ENCODE measurements at regions not wholly inside any gene's neighbourhood (a gene's known extent, or its start where the extent isn't known, plus 50 kb on each side); places are given as distances from the start of the nearest gene placed in this dataset.

DNA sequence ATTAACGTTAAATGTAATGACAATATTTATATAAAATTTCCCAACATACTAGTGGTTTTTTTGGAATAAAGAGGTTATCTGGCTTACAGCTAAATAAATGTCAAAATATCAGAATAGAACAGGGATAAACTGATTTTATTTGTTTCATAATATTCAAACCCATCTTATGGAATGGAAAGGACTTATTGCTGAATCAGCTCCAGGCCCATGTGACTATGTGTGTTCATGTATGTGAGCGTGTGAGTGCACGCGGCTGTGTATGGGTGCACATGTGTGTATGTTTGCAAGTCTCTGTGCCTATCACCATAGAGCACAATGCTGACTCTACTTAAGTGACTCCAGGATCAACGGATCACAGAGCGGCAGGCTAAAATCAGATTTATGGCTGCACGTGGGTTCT, 392.3 kb upstream of the GRM7 start:
- TF ChIP-seq MXI1 (conservative IDR thresholded peaks at IDR 0.05; ENCODE audit: poor library complexity, severe bottlenecking): no peak
- TF ChIP-seq REST (IDR thresholded peaks at IDR 0.05; ENCODE audit: borderline replicate concordance): no peak
- TF ChIP-seq, protein P1, sequence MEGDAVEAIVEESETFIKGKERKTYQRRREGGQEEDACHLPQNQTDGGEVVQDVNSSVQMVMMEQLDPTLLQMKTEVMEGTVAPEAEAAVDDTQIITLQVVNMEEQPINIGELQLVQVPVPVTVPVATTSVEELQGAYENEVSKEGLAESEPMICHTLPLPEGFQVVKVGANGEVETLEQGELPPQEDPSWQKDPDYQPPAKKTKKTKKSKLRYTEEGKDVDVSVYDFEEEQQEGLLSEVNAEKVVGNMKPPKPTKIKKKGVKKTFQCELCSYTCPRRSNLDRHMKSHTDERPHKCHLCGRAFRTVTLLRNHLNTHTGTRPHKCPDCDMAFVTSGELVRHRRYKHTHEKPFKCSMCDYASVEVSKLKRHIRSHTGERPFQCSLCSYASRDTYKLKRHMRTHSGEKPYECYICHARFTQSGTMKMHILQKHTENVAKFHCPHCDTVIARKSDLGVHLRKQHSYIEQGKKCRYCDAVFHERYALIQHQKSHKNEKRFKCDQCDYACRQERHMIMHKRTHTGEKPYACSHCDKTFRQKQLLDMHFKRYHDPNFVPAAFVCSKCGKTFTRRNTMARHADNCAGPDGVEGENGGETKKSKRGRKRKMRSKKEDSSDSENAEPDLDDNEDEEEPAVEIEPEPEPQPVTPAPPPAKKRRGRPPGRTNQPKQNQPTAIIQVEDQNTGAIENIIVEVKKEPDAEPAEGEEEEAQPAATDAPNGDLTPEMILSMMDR (IDR thresholded peaks at IDR 0.05; ENCODE audit: poor library complexity, severe bottlenecking): no peak
- TF ChIP-seq SMC3 (conservative IDR thresholded peaks at IDR 0.05; ENCODE audit: poor library complexity): no peak
- no peak for TF ChIP-seq POLR2AphosphoS5 (IDR thresholded peaks at IDR 0.05)
- TF ChIP-seq RAD21 (conservative IDR thresholded peaks at IDR 0.05): no peak
- TF ChIP-seq EP300 (conservative IDR thresholded peaks at IDR 0.05; ENCODE audit: poor library complexity, severe bottlenecking): no peak
- no peak for TF ChIP-seq TAF1 (IDR thresholded peaks at IDR 0.05; ENCODE audit: low read depth)
- TF ChIP-seq EZH2 (IDR thresholded peaks at IDR 0.05; ENCODE audit: borderline replicate concordance, insufficient read depth, low read length, poor library complexity, severe bottlenecking): no peak
- H3K9me3 ChIP-seq (ENCODE audit: low read length): no peaks in the 10 kb centered on the region

GRCh38 chr3:6471744-6472143, 389.2 kb upstream of the GRM7 start:
- no peaks in the 10 kb centered on the region for H4K20me1 ChIP-seq (ENCODE audit: insufficient read depth)
- H2AFZ ChIP-seq (ENCODE audit: low read depth, low read length): no peak overlapping the region
- no peaks in the 10 kb centered on the region for H3F3A ChIP-seq (ENCODE audit: insufficient read depth, low read length, poor library complexity, severe bottlenecking)

More for the DNA sequence above, 392.3 kb upstream of the GRM7 start:
- H3K27ac ChIP-seq (ENCODE audit: low read length): no peak overlapping the region
- H3K9me2 ChIP-seq (ENCODE audit: insufficient read depth, low read length): no peaks in the 10 kb centered on the region
- no peak overlapping the region for H3K4me2 ChIP-seq (ENCODE audit: low read length)
- H4K20me1 ChIP-seq (ENCODE audit: insufficient read depth): no peaks in the 10 kb centered on the region
- no peaks in the 10 kb centered on the region for H3F3A ChIP-seq (ENCODE audit: insufficient read depth, low read length, poor library complexity, severe bottlenecking)
- no peaks in the 10 kb centered on the region for H3K79me2 ChIP-seq (replicated peaks; ENCODE audit: insufficient read depth, low read length)
- no peaks in the 10 kb centered on the region for H3K27me3 ChIP-seq (ENCODE audit: insufficient read depth, low read depth, low read length)
- H2AFZ ChIP-seq (ENCODE audit: low read depth, low read length): no peak overlapping the region
- H3K4me3 ChIP-seq (ENCODE audit: low read length): no peak overlapping the region
- H3K9ac ChIP-seq (ENCODE audit: low read length): no peak overlapping the region
- no peaks in the 10 kb centered on the region for H3K36me3 ChIP-seq (ENCODE audit: insufficient read depth, low read length)

More at GRCh38 chr3:6471744-6472143, 389.2 kb upstream of the GRM7 start:
- Histone ChIP-seq H3K27ac (ENCODE audit: low read length) (no peak overlapping the region), H3K4me3 (ENCODE audit: low read length) (no peak overlapping the region), H3K79me2 (replicated peaks; ENCODE audit: insufficient read depth, low read length) (no peaks in the 10 kb centered on the region), H3K4me2 (ENCODE audit: low read length) (no peak overlapping the region), H3K36me3 (ENCODE audit: insufficient read depth, low read length) (no peaks in the 10 kb centered on the region), H3K9me2 (ENCODE audit: insufficient read depth, low read length) (no peaks in the 10 kb centered on the region), H3K27me3 (ENCODE audit: insufficient read depth, low read depth, low read length) (no peaks in the 10 kb centered on the region), H3K9ac (ENCODE audit: low read length) (no peak overlapping the region), H3K9me3 (ENCODE audit: low read length) (no peaks in the 10 kb centered on the region)
- TF ChIP-seq EP300 (conservative IDR thresholded peaks at IDR 0.05; ENCODE audit: poor library complexity, severe bottlenecking) (no peak), SMC3 (conservative IDR thresholded peaks at IDR 0.05; ENCODE audit: poor library complexity) (no peak), RAD21 (conservative IDR thresholded peaks at IDR 0.05) (no peak), MXI1 (conservative IDR thresholded peaks at IDR 0.05; ENCODE audit: poor library complexity, severe bottlenecking) (no peak), EZH2 (IDR thresholded peaks at IDR 0.05; ENCODE audit: borderline replicate concordance, insufficient read depth, low read length, poor library complexity, severe bottlenecking) (no peak), POLR2AphosphoS5 (IDR thresholded peaks at IDR 0.05) (no peak), REST (IDR thresholded peaks at IDR 0.05; ENCODE audit: borderline replicate concordance) (no peak), TAF1 (IDR thresholded peaks at IDR 0.05; ENCODE audit: low read depth) (no peak)
- TF ChIP-seq, protein P1 (IDR thresholded peaks at IDR 0.05; ENCODE audit: poor library complexity, severe bottlenecking): no peak
